Stimulated activated naive CD8-positive, alpha-beta T cell treated with anti-CD3 and anti-CD28 coated beads, Interleukin-15, amount 100 ng/mL, for 72 hours (primary cell): ENCODE measurements at regions not wholly inside any gene's neighbourhood (a gene's known extent, or its start where the extent isn't known, plus 50 kb on each side); places are given as distances from the start of the nearest gene placed in this dataset.

Experiments used
- ATAC-seq: fragments of 150-1000 bp; cut with Tn5 transposase; 2 replicates; pipeline ENCODE4 v1.10.0; 2021; ENCODE audit warnings: mild to moderate bottlenecking, moderate library complexity
- DNase-seq, 2 donors: peaks; one replicate each; pipeline ENCODE4 v3.0.0; 2021 to 2022
- H3K27ac Mint-ChIP-seq, 2 donors: one replicate each; pipeline ENCODE4 v1.8.0; 2022; ENCODE audit warnings: mild to moderate bottlenecking in 2 of 2, mixed read lengths in 2 of 2, moderate library complexity in 2 of 2
- H3K27me3 Mint-ChIP-seq: one replicate; pipeline ENCODE4 v1.8.0; 2022; ENCODE audit warnings: mixed read lengths
- H3K4me1 Mint-ChIP-seq: one replicate; pipeline ENCODE4 v1.8.0; 2022; ENCODE audit warnings: mild to moderate bottlenecking, mixed read lengths
- H3K4me3 Mint-ChIP-seq, 2 donors: one replicate each; pipeline ENCODE4 v1.8.0; 2022; ENCODE audit warnings: mild to moderate bottlenecking in 2 of 2, mixed read lengths in 2 of 2, moderate library complexity in 1 of 2
- H3K9me3 Mint-ChIP-seq, 2 donors: one replicate each; pipeline ENCODE4 v1.8.0; 2022; ENCODE audit warnings: mixed read lengths in 2 of 2

DNA sequence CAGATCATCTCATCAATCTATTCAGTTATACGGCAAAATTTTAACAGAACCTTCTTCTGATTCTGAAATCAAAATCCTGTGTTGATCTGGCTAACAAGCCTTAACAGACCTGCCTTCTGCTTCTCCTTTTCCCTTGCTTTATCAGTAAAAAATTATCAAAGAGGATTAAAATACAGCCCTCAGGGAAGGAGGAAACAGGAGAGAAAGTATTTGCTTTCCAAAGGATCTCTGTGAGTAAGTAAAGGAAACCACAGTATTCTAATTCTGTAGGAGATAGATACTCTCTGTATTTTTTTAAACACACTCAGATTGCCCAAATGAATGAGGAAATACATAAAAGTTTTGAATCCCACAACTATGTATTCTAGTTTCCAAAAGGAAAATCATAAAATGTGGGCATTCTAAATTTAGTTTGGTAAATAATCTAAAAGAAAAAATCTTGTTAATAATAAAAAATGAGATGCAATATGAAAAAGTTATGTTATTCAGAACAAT is 221.8 kb downstream of the ZIC1 start:
- ATAC-seq (no peak), DNase-seq (no peak)
- Mint-ChIP-seq H3K9me3 (peaks cover 5 to 15% of the 10 kb centered on the region in 2 donors), H3K27ac (no peak overlapping the region), H3K27me3 (no peaks in the 10 kb centered on the region), H3K4me1 (no peaks in the 10 kb centered on the region), H3K4me3 (no peak overlapping the region)

DNA sequence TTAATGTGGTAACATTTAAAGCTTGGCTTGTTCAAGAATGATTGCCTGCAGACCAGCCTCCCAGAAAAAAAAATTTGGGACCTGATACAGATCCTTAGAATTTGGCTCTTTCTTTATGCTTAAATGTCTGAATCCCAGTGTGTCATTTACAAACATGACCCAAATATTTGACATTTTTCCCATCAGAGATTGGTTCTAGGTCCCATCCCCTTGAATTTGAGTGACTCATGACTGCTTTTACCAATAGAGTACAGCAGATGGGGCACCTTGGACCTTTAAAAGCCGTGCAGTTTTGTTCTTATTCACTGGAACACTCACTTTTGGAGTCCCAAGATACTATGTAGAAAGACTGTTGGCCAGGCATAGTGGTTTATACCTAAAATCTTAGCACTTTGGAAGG is 231.6 kb downstream of the ZIC1 start:
- H3K27ac Mint-ChIP-seq = no peak overlapping the region
- H3K27me3 Mint-ChIP-seq = no peaks in the 10 kb centered on the region
- ATAC-seq (no peak), DNase-seq (no peak)
- no peaks in the 10 kb centered on the region for H3K4me1 Mint-ChIP-seq
- peaks cover 14 to 23% of the 10 kb centered on the region in 2 donors for H3K9me3 Mint-ChIP-seq
- H3K4me3 Mint-ChIP-seq = no peak overlapping the region

DNA sequence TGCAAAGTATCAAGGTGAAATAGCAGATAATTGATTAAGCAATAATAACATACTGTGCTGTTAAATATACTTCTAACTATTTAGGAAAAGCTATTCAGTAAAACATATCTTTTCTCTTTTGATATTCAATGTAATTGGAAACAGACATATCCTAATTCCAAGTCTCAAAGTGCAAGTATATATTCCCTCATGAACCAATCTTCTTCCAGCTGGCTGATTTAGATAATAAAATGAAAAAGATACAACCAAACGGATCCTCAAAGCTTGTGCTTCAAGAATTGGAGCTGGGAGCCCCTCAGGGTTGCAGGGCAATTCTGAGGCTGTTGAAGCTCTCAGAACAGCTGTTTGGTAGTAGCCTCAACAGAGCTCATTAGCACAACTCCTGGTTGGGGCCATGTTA is 236.6 kb downstream of the ZIC1 start:
- Mint-ChIP-seq H3K4me3 (no peak overlapping the region), H3K4me1 (no peaks in the 10 kb centered on the region), H3K27ac (no peak overlapping the region), H3K9me3 (peaks cover 7 to 13% of the 10 kb centered on the region in 2 donors), H3K27me3 (no peaks in the 10 kb centered on the region)
- DNase-seq (no peak), ATAC-seq (no peak)

DNA sequence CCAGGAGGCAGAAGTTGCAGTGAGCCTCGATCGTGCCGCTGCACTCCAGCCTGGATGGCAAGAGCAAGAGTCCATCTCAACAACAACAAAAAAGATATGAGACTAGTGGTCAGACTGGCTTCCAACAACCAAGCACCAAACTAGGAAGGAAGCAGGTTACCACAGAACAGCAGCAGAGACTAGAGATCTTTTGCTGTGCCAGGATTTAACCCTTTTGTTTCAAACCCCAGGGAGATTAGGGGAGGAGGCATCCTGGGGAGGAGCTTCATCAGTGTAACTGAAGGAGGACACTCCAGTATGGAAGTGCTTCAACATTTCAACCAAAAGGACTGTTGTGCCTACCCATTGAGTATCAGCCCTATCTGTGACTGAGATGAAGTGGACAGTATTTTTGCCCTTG is 240.3 kb downstream of the ZIC1 start:
- Mint-ChIP-seq H3K4me3 (no peak overlapping the region), H3K9me3 (peaks cover 7 to 13% of the 10 kb centered on the region in 2 donors), H3K27me3 (no peaks in the 10 kb centered on the region), H3K27ac (no peak overlapping the region), H3K4me1 (no peaks in the 10 kb centered on the region)
- ATAC-seq (no peak), DNase-seq (no peak)

DNA sequence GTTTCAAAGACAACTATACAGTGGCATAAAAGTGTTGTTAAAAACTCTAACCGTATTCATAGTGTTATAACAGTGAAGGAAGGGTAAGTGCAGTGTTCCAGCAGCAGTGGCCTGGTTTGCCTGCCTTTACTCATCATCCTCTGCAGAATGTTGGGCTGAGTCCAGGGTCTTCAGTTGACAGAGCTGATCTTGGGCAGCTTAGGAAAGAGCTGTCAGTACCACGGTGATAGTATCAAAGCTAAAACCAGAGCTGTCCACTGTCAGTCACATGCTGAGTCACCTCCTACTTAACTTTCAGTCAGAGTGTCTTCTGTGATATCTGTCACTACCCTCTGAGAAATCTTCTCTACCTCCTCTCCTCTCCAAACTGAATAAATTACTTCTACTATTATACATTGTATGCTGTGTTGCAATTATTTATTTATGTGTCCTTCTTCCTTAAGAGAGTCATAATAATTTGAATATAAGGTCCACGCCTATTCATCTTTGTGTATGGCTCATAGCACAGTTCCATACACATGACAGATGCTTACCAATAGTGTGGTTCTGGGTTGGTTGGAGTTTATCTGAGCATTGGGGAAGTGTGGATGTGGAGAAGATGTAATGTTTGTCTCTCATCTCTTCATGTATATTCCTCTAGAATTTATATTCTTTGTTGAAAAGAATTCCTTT is 242.1 kb downstream of the ZIC1 start:
- Mint-ChIP-seq H3K9me3 (peaks cover 7 to 9% of the 10 kb centered on the region in 2 donors), H3K27ac (no peak overlapping the region), H3K4me3 (no peak overlapping the region), H3K27me3 (no peaks in the 10 kb centered on the region), H3K4me1 (no peaks in the 10 kb centered on the region)
- DNase-seq = no peak
- no peak for ATAC-seq

DNA sequence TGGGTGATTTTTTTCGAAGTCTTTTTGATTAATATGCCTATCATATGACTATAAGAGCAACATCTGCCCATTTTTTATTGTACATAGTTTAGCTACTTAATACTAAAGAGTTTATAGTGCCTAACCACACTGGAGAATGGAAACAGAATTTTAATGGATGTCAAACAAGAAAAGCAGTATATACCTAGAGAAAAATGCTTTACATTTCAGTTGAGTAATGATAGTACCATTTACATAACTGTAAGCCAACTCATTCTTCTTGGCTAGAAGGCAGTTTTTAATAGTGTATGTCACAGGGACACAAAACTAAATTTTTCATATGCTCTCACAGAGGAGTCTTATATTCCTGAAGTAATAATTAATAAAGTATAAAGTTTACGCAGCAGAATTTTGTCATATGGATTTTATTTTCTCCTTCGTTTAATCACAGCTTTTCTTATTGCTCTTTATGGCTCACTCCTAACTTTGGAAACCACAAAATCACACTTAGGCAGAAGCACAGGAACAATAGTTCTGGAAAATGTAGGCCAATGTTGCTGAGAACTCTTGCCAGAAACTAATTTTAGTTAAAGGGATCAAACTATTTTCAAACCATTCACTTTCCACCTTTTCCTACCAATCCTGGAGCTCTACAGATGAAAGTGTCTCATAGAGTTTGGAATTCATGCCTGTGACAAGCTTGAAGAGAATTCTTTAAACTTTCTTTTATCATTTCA is 243.6 kb downstream of the ZIC1 start:
- Mint-ChIP-seq H3K4me3 (no peak overlapping the region), H3K4me1 (no peaks in the 10 kb centered on the region), H3K9me3 (peaks cover 5 to 7% of the 10 kb centered on the region in 2 donors), H3K27ac (no peak overlapping the region), H3K27me3 (no peaks in the 10 kb centered on the region)
- DNase-seq (no peak), ATAC-seq (no peak)

DNA sequence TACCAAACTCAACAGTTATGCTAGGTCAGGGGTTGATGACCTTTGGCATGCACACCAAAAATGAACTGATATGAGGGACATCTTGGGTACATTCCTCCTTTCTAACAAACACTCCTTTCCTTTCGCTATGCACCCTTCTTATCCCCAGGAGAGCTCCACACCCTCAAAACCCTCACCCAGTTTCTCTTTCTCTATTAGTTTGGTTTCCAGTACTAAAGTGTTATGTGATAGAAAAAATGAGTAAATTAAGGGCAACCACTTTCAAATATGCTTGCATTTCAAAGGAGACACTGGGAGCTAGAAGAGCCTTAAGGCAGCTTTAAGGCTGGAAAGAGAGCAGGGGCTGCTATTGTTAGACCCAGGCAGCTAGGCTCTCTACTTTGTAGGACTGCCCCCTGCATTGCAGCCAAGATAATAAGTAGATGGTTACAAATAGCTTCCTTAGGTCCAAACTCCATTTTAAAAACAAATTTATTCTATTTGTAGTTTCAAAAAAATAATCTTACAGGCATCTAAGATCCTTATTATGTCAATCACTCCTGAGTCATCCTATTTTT is 244.3 kb downstream of the ZIC1 start:
- Mint-ChIP-seq H3K27me3 (no peaks in the 10 kb centered on the region), H3K4me3 (no peak overlapping the region), H3K9me3 (peaks cover 5 to 7% of the 10 kb centered on the region in 2 donors), H3K27ac (no peak overlapping the region), H3K4me1 (no peaks in the 10 kb centered on the region)
- ATAC-seq (no peak), DNase-seq (no peak)

DNA sequence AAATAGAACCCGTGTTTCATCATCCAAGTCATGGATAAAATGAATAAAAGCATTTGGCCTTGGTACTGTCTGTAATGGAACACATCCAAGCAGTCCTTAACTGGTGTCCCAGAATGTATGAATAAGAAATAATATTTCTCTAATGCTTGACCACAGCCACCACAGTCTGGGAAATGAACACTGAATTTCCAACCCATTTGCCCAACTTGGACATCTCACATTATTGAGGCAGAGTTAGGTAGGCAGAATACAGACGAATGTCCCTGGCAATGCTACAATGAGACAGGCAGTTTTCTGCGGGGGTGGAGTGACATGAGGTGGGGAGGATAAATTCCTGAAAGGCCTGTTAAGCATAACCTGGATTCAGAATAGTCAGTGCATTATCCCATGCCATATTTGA is 245.7 kb downstream of the ZIC1 start:
- Mint-ChIP-seq H3K4me3 (no peak overlapping the region), H3K4me1 (no peaks in the 10 kb centered on the region), H3K27me3 (no peaks in the 10 kb centered on the region), H3K9me3 (no peaks in the 10 kb centered on the region), H3K27ac (no peak overlapping the region)
- ATAC-seq (no peak), DNase-seq (no peak)

DNA sequence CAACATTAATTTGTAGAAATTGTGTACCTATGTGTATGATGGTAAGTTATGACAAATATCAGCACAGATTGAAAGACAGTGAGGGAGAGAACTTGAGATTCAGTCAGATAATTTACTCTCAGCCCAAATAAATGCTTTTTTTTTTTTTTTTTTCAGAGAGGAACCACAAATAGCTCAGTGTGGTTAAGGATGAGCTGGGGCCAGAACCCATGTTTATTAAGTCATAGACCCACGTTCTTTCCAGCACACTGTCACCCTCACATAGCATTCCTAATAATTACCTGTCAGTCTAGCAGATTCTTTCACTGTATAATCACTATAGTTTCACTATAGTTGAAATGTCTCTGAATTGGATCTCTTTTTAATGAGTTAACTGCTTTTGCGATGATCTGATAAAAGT is 246.1 kb downstream of the ZIC1 start:
- Mint-ChIP-seq H3K27me3 (no peaks in the 10 kb centered on the region), H3K27ac (no peak overlapping the region), H3K4me1 (no peaks in the 10 kb centered on the region), H3K4me3 (no peak overlapping the region), H3K9me3 (no peaks in the 10 kb centered on the region)
- no peak for DNase-seq
- ATAC-seq = no peak

DNA sequence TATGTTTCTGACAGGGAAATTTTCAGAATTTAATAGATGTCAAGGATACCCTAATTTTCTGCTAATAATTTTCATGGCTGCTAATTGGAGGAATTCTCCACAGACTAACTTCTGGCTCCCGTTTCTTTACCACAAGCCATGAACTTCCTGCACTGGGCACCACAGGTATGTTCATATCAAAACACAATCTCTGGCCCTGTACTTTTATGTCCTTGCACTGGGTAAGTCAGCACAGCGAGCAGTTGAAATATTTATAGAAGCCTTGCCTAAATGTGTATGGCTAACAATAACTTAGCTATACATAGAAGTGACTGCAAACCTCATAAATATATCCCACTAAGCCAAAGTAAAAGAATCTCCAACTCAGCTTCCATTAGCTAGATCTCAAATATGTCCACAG is 246.9 kb downstream of the ZIC1 start:
- ATAC-seq (no peak), DNase-seq (no peak)
- Mint-ChIP-seq H3K4me3 (no peak overlapping the region), H3K9me3 (no peaks in the 10 kb centered on the region), H3K27me3 (no peaks in the 10 kb centered on the region), H3K4me1 (no peaks in the 10 kb centered on the region), H3K27ac (no peak overlapping the region)

DNA sequence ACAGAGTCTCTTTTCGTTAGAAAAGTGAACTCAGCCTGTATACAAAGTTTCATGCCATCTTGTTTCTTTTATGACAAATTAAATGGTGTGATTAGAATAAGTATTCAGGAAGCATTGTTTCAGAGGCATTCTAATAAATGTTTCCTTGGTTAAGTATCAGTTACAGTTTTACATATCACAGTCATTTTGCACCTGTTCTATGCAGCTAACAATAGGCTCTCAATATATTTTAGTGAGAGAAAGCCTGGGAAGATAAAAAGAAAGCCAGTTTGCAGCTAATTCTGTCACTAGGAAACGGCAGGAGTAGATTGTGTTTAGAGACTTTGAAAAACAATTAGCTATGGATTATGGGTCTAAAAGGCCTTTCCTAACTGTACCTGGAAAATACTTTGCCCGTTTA is 252.8 kb downstream of the ZIC1 start:
- no peak for DNase-seq
- no peak for ATAC-seq
- Mint-ChIP-seq H3K4me3 (no peak overlapping the region), H3K9me3 (no peaks in the 10 kb centered on the region), H3K27ac (no peak overlapping the region), H3K4me1 (no peaks in the 10 kb centered on the region), H3K27me3 (no peaks in the 10 kb centered on the region)

DNA sequence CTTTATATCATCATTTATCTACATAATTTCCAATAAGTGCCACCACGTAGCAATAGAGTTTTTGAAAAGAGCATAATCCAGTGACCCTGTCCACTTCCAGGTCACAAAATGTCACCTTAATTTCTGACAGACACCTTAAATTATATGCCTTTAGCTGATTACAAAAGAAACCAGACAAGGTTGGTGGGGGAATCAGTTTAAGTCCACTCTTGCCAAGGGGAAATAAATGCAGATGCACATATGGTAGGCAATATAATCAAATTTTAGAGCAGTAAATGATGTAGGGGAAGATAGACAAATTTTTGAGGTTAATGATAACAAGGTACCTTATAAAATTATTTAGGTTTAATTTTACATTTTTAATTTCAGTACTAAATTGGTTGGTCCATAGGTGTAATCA is 253.5 kb downstream of the ZIC1 start:
- Mint-ChIP-seq H3K4me1 (no peaks in the 10 kb centered on the region), H3K27me3 (no peaks in the 10 kb centered on the region), H3K4me3 (no peak overlapping the region), H3K27ac (no peak overlapping the region), H3K9me3 (no peaks in the 10 kb centered on the region)
- DNase-seq (no peak), ATAC-seq (no peak)

DNA sequence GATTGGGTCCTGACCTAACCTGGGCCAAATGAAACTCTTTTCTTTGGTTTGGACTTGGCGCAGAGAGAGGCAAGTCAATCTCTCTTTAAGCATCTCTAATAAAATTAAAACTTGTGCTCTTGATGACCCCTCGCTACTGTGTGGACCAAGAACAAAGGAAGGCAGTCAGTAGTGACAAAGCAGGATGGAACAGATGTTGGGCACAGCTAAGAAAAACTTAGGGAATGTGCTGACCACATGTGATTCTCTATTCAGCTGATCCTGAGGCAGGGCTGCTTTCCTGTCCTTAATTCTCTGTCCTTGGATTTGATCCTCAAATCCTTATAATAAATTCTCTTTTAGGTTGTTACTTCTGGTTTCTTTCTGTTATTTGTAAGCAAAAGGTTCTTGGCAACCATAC is 259.9 kb downstream of the ZIC1 start:
- ATAC-seq (no peak), DNase-seq (no peak)
- Mint-ChIP-seq H3K27me3 (no peaks in the 10 kb centered on the region), H3K4me3 (no peak overlapping the region), H3K27ac (no peak overlapping the region), H3K9me3 (peaks cover 7 to 11% of the 10 kb centered on the region in 2 donors), H3K4me1 (no peaks in the 10 kb centered on the region)

DNA sequence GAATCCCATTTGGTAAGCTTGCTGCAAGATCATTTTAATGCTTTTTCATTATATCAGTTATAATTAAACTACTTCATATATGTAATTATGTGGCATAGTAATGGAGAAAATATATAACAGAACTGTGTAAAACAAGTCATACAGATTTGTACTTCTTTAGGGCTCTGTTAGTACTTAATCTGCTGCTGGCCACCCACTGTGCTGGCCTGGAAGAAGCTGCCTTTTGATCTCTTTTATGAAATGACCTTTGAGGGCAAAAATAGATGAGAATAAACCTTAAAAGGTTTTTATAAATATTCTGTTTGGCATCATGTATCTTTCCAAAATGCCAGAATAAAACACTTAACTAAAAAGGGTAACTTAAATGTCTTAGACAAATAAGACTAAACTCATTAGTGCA is 262.9 kb downstream of the ZIC1 start:
- DNase-seq (no peak), ATAC-seq (no peak)
- peaks cover 7 to 11% of the 10 kb centered on the region in 2 donors for H3K9me3 Mint-ChIP-seq
- no peak overlapping the region for H3K27ac Mint-ChIP-seq
- no peaks in the 10 kb centered on the region for H3K4me1 Mint-ChIP-seq
- no peaks in the 10 kb centered on the region for H3K27me3 Mint-ChIP-seq
- no peak overlapping the region for H3K4me3 Mint-ChIP-seq

DNA sequence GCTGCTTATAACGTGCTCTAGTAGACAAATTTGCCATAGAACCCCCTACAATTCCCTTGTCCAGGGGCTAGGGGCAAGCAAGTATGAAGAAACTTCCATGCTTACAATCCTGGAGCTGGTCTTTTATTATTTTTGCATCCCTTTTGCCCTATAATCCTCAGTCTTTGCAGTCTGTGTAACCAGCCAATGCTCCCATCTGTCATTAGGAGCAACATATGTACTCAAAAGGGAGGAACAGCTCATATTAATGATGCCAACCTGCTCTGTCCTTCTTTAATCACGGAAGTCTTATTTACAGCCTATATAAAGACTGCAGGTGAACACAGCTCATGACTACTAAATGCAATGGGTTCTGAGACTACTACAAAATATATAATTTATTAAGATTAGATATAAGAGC is 263.3 kb downstream of the ZIC1 start:
- H3K4me1 Mint-ChIP-seq = no peaks in the 10 kb centered on the region
- H3K4me3 Mint-ChIP-seq = no peak overlapping the region
- H3K9me3 Mint-ChIP-seq = peaks cover 7 to 11% of the 10 kb centered on the region in 2 donors
- H3K27me3 Mint-ChIP-seq = no peaks in the 10 kb centered on the region
- DNase-seq (no peak), ATAC-seq (no peak)
- H3K27ac Mint-ChIP-seq = no peak overlapping the region

DNA sequence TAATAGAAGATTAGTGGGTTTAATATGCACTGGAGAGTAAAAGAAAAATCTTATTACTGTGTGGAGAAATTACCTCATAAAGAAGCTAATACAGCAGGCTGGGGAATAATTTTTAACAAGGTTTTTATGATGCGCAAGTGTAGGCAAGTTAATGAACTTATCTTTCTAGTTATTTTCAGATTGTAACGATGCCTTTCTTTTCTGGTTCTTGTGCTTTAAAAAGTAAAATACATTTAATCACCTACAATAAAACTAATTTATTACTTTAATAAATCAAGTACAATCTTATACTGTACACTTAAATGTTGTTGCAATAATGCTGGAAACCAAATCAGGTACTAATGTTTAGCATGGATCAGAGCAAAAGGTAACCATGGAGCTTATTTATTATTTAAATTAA is 266.6 kb downstream of the ZIC1 start:
- peaks cover 9 to 11% of the 10 kb centered on the region in 2 donors for H3K9me3 Mint-ChIP-seq
- ATAC-seq (no peak), DNase-seq (no peak)
- no peak overlapping the region for H3K27ac Mint-ChIP-seq
- no peak overlapping the region for H3K4me3 Mint-ChIP-seq
- H3K4me1 Mint-ChIP-seq = no peaks in the 10 kb centered on the region
- no peaks in the 10 kb centered on the region for H3K27me3 Mint-ChIP-seq
